Suppressor macrophage treated with lipopolysaccharide for 4 hours (primary cell): ENCODE measurements at regions not wholly inside any gene's neighbourhood (a gene's known extent, or its start where the extent isn't known, plus 50 kb on each side); places are given as distances from the start of the nearest gene placed in this dataset.

Source experiments
- DNase-seq: peaks from one replicate; pipeline ENCODE4 v3.0.0-alpha.2; 2020

- peak; percentile 5 for DNase-seq
These were observed 159.1 kb upstream of the PPP2R2B start for GRCh38 chr5:147037515-147038205.

DNA sequence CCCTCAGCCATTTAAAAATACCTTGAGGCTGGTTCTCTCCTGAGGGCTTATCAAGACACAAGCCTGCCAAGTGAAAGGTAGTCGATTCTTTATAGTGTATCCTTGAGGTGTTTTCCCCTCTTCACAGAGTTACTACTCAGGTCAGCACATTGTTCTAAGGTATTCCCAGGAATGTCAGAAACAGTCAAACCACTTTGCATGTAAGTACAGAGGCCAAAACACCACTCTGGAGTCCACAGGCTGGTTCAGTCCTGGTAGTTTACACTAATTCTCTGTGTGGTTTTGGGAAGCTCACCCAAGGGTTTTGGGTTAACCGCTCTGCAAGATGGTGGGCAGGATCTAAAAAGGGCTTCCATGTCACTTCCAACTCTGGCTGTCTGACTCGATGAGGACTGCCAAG is 162.3 kb upstream of the PPP2R2B start:
- no peak for DNase-seq

- DNase-seq, result no peak
These were observed 166.2 kb upstream of the PPP2R2B start for GRCh38 chr5:147044572-147045273.

GRCh38 chr5:147045290-147045689 is 166.7 kb upstream of the PPP2R2B start:
- DNase-seq, result no peak

DNA sequence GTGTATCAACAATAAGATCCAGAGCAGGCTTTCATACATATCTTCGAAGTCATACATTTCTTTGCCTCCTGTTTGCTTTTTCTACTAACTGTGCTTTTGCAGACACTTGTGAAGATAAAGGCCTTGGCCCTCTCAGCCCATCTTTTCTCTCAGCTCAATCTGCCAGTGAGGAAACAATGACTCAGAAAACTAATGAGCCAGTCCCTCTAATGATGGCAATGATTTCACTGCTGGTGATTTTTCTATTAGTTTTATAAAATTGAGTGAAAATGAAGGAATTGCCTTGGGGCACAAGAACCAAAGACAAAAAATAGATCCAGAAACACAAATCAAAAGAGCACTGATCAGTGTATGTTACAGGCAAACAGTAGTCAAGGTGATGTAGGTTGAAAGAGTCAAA is 167.7 kb upstream of the PPP2R2B start:
- no peak for DNase-seq

DNA sequence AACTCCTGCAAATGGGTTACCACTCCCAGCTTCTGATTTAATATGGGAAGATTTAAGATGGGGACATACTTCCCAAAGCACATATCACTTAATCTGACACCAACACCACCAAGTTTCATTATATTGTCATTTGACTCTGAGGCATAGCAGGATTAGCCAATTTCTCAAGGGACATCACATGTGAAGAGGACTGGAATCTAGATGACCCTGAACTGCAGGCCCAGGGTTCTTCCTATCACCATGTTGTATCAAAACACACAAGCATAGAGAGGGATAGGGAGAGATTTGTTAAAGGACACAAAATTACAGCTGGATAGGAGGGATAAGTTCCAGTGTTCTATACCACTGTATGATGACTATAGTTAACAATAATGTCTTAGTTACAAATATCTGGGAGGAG is 168.3 kb upstream of the PPP2R2B start:
- DNase-seq, result no peak

- no peak for DNase-seq
These were observed 171.2 kb upstream of the PPP2R2B start for GRCh38 chr5:147049764-147050163.

- DNase-seq, result no peak
These were observed 171.6 kb upstream of the PPP2R2B start for GRCh38 chr5:147050172-147050571.

DNA sequence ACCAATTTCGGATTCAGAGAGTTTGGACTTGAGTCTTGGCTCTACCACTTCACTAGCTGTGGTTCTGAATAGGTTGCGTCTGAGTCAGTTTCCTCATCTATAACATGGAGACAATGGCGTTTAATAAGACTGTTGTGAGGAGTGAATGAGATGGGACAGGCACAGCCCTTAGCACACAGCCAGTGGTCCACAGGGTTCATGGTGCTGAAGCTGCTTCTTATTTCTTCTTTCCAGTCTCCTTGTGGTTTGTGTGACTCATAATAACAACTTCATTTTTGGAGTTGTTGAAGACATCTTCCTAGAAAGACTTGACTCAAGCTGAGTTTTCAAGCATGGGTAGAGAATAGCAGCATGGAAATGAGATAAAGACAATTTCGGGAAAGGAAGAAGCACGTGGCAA is 172.6 kb upstream of the PPP2R2B start:
- DNase-seq, result no peak

GRCh38 chr5:147052519-147052918 is 174.0 kb upstream of the PPP2R2B start:
- no peak for DNase-seq

DNA sequence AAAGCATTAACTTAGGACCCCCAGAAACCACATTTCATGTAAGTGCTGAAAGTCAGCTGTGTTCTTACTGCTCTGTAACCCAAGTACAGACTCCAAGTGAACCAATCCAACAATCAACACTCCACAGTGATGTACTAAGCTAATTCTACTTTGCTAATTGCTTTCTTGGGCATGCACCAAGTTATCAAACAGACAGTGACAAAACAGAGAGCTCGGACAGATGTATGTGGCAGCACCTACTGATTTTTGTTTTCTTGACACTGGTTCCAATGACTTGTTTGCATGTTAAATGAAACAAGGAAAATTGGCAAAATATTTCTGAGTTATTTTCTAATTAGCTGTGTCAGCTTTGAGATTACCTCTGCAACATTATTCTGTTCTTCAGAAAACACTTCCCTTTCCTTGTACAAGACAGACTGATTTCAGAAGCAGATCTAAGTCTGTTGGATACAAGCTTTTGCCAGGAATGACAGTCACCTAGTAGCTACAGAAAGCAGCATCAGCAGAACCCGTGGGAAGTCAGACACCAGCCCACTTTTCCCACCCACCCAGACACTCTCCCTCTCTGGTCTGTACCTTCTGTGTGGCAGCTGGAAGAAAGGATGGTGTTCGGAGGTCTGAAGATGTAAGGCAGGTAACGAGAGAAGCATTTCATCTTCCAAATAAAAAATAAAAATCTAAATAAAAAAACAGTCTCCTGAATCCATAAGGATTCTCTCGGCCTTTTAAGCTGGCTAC is 176.7 kb upstream of the PPP2R2B start:
- DNase-seq, result no peak

GRCh38 chr5:147055850-147056566 is 177.5 kb upstream of the PPP2R2B start:
- no peak for DNase-seq

DNA sequence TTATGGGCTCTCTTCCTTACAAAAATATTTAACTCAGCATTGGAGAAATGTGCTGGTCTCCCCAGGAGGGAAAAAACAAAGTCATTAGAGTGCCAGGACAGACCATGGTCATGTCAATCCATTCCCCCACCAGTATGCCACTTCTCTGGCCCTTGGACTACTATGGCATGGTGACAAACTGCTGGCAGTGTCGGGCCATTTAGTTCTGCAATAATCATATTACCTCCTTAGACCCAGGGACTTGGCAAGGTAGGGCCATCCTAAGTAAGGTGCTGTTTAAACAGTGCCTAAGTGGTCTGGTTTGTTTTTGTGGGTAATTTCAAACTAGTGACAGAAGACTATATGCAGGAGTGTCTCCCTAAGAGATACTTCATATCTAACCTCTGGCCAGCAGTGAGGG is 177.8 kb upstream of the STK32A start:
- DNase-seq, result no peak

GRCh38 chr5:147061431-147061830 is 173.4 kb upstream of the STK32A start:
- no peak for DNase-seq

GRCh38 chr5:147062427-147062826 is 172.4 kb upstream of the STK32A start:
- no peak for DNase-seq

- no peak for DNase-seq
These were observed 170.9 kb upstream of the STK32A start for GRCh38 chr5:147063943-147064342.

- DNase-seq, result no peak
These were observed 169.8 kb upstream of the STK32A start for GRCh38 chr5:147065071-147065470.

GRCh38 chr5:147068998-147069397 is 165.8 kb upstream of the STK32A start:
- DNase-seq, result no peak

- no peak for DNase-seq
These were observed 162.2 kb upstream of the STK32A start for GRCh38 chr5:147072622-147073021.

- DNase-seq, result no peak
These were observed 161.7 kb upstream of the STK32A start for GRCh38 chr5:147073098-147073497.

- no peak for DNase-seq
These were observed 159.6 kb upstream of the STK32A start for GRCh38 chr5:147075187-147075586.

DNA sequence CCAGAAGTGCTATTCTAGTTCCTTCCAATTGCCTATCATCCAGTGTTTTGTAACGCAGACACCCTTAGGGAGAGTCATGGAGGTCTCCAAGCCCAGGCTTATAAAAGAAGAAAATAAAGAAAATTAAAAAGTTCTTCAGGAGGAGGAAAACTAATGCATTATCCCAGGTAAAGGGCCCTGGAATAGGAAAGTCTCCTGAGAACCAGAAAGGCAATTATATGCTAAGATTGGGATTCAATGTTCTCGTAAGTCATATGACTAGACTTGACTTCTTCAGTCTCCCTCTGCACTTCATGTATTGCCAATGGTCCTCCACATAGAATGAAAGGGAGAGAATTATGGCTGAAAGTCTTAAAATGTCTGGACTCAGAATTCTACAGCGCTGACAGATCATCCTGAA is 154.4 kb upstream of the STK32A start:
- DNase-seq, result no peak

- DNase-seq, result no peak
These were observed 153.5 kb upstream of the STK32A start for GRCh38 chr5:147081311-147081764.
